ENCODE measurements at regions not wholly inside any gene's neighbourhood (a gene's known extent, or its start where the extent isn't known, plus 50 kb on each side); places are given as distances from the start of the nearest gene placed in this dataset.
"Not testable (repeated sequence)": the region's sequence is repeated elsewhere in the genome, so short reads cannot be mapped to it uniquely, and the experiment has no call there.

DNA sequence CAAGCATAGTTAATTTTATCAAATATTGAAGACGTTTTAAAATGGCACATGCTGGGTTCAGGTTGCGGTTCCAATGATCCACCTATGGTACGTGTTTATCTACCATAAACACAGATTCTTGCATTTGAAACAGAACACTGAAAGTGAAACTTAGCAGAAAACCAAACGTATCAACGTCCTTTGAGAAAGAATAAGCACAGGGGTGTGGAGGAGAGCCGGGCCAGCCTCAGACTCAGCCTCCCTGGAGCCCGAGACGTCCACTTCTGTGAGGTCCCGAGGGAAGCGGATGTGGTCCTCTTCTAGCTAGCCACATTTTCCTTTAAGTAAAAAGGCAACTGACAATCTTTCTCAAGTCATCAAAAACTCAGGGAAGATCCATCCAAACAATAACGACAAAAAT is 195.9 kb downstream of the RTP5 start:
- Histone ChIP-seq H3K36me3 (ENCODE audit: control insufficient read depth, insufficient read depth, low read length) (no peaks in the 10 kb centered on the region), H3K4me1 (ENCODE audit: control insufficient read depth, insufficient read depth, low read length) (peaks cover 12% of the 10 kb centered on the region), H3K27me3 (ENCODE audit: control insufficient read depth, insufficient read depth, low read length) (peaks cover 5% of the 10 kb centered on the region), H3K9me3 (ENCODE audit: control insufficient read depth, insufficient read depth, low read length) (peaks cover 5% of the 10 kb centered on the region), H3K4me3 (ENCODE audit: low read depth, low read length) (no peak overlapping the region), H3K9ac (ENCODE audit: low read depth, low read length) (no peak overlapping the region)

- Histone ChIP-seq H3K4me3 (ENCODE audit: low read depth, low read length) (no peak overlapping the region), H3K36me3 (ENCODE audit: control insufficient read depth, insufficient read depth, low read length) (no peaks in the 10 kb centered on the region), H3K4me1 (ENCODE audit: control insufficient read depth, insufficient read depth, low read length) (peaks cover 7% of the 10 kb centered on the region), H3K9ac (ENCODE audit: low read depth, low read length) (no peak overlapping the region), H3K9me3 (ENCODE audit: control insufficient read depth, insufficient read depth, low read length) (no peaks in the 10 kb centered on the region), H3K27me3 (ENCODE audit: control insufficient read depth, insufficient read depth, low read length) (peaks cover 2% of the 10 kb centered on the region)
Measured at GRCh38 chr2:242069018-242069417, 199.5 kb downstream of the RTP5 start.

DNA sequence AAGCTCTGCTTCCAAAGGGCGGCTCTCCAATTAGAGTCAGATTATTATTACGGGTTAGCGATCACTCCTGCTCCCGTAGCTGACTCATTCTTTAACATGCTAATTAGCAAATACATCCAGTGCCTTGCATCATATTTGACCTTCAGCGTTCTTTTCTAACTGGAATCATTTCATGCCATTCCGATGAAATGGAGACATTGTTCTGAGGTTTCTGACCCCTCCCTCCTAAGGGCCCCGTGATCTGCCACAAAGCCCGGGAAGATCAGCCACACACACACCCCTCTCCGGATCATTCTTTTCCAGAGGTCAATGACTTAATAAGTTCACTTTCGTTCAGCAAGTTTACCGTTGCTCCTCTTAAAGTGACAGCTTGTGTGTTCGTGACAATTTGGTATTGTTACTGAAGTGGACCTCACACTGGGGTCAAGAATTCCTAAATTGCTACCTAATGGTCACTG is 200.4 kb downstream of the RTP5 start:
- H3K4me1 ChIP-seq (ENCODE audit: control insufficient read depth, insufficient read depth, low read length); H3K36me3 ChIP-seq (ENCODE audit: control insufficient read depth, insufficient read depth, low read length); H3K9ac ChIP-seq (ENCODE audit: low read depth, low read length); H3K9me3 ChIP-seq (ENCODE audit: control insufficient read depth, insufficient read depth, low read length); H3K4me3 ChIP-seq (ENCODE audit: low read depth, low read length); H3K27me3 ChIP-seq (ENCODE audit: control insufficient read depth, insufficient read depth, low read length): not testable (repeated sequence)

DNA sequence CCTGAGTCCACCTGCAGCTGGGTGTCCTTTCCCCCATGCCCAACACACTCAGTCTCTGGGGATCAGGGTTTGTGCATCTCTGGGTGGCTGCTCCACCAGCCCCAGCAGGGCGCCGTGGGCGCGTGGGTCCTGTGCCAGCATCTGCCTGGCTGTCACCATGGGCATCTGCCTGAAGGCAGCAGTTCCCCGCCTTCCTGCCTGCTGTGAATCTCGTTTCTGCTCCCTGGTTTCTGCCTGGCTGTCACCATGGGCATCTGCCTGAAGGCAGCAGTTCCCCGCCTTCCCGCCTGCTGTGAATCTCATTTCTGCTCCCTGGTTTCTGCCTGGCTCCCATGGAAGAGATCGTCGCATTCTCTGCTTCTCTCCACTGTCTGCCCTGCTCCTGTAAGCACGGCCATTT is 201.2 kb downstream of the RTP5 start:
- H3K36me3 ChIP-seq (ENCODE audit: control insufficient read depth, insufficient read depth, low read length); H3K9ac ChIP-seq (ENCODE audit: low read depth, low read length); H3K9me3 ChIP-seq (ENCODE audit: control insufficient read depth, insufficient read depth, low read length); H3K4me1 ChIP-seq (ENCODE audit: control insufficient read depth, insufficient read depth, low read length); H3K27me3 ChIP-seq (ENCODE audit: control insufficient read depth, insufficient read depth, low read length); H3K4me3 ChIP-seq (ENCODE audit: low read depth, low read length): not testable (repeated sequence)

- H3K4me1 ChIP-seq (ENCODE audit: control insufficient read depth, insufficient read depth, low read length); H3K4me3 ChIP-seq (ENCODE audit: low read depth, low read length); H3K27me3 ChIP-seq (ENCODE audit: control insufficient read depth, insufficient read depth, low read length); H3K9me3 ChIP-seq (ENCODE audit: control insufficient read depth, insufficient read depth, low read length); H3K9ac ChIP-seq (ENCODE audit: low read depth, low read length); H3K36me3 ChIP-seq (ENCODE audit: control insufficient read depth, insufficient read depth, low read length): not testable (repeated sequence)
Measured at GRCh38 chr2:242071377-242071776, 201.8 kb downstream of the RTP5 start.

DNA sequence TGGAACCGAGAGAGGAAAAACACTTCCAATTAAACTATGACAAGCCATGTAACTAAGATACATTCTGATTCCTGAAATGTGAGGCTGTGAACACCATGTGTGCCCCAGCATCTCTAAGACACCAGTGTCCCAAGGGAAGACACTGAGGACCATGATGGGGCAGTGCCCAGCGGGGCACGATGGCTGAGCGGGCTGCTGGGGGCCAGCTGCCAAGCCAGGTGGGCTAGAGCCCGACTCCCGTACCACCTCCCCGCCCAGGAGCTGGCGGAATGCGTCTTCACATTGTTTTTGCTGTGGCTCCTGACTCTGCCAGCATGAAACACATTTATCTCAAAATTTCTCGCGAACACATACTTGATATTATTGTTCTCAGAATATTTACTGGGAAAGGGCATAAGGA is 202.4 kb downstream of the RTP5 start:
- H3K9ac ChIP-seq (ENCODE audit: low read depth, low read length); H3K27me3 ChIP-seq (ENCODE audit: control insufficient read depth, insufficient read depth, low read length); H3K4me3 ChIP-seq (ENCODE audit: low read depth, low read length); H3K36me3 ChIP-seq (ENCODE audit: control insufficient read depth, insufficient read depth, low read length); H3K4me1 ChIP-seq (ENCODE audit: control insufficient read depth, insufficient read depth, low read length); H3K9me3 ChIP-seq (ENCODE audit: control insufficient read depth, insufficient read depth, low read length): not testable (repeated sequence)

DNA sequence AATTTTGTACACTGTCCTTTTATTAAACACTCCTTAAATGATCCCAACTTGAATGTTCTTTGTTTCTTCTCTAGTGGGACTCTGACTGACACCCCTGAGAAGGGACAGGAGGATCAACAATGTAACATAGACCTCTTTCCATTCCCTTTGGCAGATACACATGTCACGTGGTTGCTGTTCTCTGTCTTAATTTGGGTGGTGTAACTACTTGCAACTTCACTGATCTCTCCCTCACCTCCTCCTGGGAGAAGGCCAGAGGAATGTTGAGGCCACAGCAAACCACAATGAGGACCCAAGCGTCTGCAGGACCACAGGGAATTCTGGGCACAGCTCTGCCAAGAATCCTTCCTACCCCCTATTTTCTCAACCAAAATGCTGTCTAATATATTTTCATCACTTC is 205.6 kb downstream of the RTP5 start:
- H3K9me3 ChIP-seq (ENCODE audit: control insufficient read depth, insufficient read depth, low read length), result no peaks in the 10 kb centered on the region
- H3K36me3 ChIP-seq (ENCODE audit: control insufficient read depth, insufficient read depth, low read length), result no peaks in the 10 kb centered on the region
- H3K27me3 ChIP-seq (ENCODE audit: control insufficient read depth, insufficient read depth, low read length), result peaks cover 2% of the 10 kb centered on the region
- no peak overlapping the region for H3K9ac ChIP-seq (ENCODE audit: low read depth, low read length)
- H3K4me1 ChIP-seq (ENCODE audit: control insufficient read depth, insufficient read depth, low read length), result peaks cover 6% of the 10 kb centered on the region
- no peak overlapping the region for H3K4me3 ChIP-seq (ENCODE audit: low read depth, low read length)

DNA sequence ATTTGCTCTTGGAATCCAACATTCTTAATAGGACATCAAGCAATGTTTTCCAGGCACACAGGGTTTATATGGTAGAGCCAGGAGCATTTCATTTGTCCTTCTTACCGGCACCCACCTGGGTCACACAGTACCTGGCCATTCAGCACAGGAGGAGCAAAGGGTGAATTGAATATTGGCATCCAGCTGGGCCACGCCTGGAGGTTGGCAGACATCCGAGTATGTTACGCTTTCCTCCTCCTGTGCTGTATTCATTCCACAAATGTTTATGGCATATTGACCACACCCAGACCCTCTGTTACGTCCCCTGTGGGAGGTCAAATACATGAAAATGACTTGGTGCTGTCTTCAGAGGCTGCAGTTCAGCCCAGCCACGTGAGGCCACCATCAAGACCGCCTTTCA is 206.2 kb downstream of the RTP5 start:
- Histone ChIP-seq H3K4me3 (ENCODE audit: low read depth, low read length) (no peak overlapping the region), H3K9me3 (ENCODE audit: control insufficient read depth, insufficient read depth, low read length) (no peaks in the 10 kb centered on the region), H3K4me1 (ENCODE audit: control insufficient read depth, insufficient read depth, low read length) (peaks cover 6% of the 10 kb centered on the region), H3K36me3 (ENCODE audit: control insufficient read depth, insufficient read depth, low read length) (no peaks in the 10 kb centered on the region), H3K27me3 (ENCODE audit: control insufficient read depth, insufficient read depth, low read length) (peaks cover 2% of the 10 kb centered on the region), H3K9ac (ENCODE audit: low read depth, low read length) (no peak overlapping the region)

DNA sequence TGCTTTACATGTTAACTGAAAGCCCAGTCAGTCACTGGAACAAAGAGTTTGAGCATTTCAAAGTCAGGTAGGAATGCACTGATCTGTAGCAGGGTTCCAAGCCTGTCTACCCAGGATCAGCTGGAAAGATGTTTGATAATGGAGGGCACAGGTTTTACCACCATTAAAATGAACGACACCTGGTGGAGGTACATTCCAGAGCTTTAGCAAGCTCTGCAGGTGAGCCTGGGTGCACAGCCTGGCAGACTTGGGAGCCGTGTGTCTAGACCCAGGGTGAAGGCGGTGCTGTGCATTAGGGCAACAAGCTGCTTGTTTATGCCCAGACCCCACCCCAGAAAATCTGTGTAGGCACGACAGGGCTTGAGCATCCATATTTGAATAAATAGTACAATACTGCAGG is 206.7 kb downstream of the RTP5 start:
- H3K4me3 ChIP-seq (ENCODE audit: low read depth, low read length); H3K9ac ChIP-seq (ENCODE audit: low read depth, low read length); H3K4me1 ChIP-seq (ENCODE audit: control insufficient read depth, insufficient read depth, low read length); H3K36me3 ChIP-seq (ENCODE audit: control insufficient read depth, insufficient read depth, low read length); H3K27me3 ChIP-seq (ENCODE audit: control insufficient read depth, insufficient read depth, low read length); H3K9me3 ChIP-seq (ENCODE audit: control insufficient read depth, insufficient read depth, low read length): not testable (repeated sequence)

DNA sequence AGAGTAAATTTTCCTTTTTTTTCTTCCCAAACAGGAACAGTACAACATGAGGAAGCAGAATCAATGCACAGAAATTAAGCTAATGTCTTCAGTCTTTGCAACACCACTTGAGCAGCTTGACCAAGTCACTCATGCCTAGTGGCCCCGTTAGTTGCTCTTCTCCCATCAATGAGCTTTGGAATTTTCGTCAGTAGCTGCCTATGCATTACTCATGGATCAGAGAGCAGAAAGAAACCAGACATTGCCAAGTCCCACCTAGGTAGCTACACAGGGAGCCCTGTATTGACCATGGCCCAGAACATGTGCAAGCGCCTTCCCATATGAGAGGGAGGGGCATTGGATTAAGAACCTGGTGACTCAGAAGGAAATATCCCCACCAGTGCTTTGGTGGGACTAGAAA is 208.9 kb downstream of the RTP5 start:
- not testable (repeated sequence) for H3K9me3 ChIP-seq (ENCODE audit: control insufficient read depth, insufficient read depth, low read length); H3K4me3 ChIP-seq (ENCODE audit: low read depth, low read length); H3K27me3 ChIP-seq (ENCODE audit: control insufficient read depth, insufficient read depth, low read length); H3K4me1 ChIP-seq (ENCODE audit: control insufficient read depth, insufficient read depth, low read length); H3K9ac ChIP-seq (ENCODE audit: low read depth, low read length); H3K36me3 ChIP-seq (ENCODE audit: control insufficient read depth, insufficient read depth, low read length)

- not testable (repeated sequence) for H3K27me3 ChIP-seq (ENCODE audit: control insufficient read depth, insufficient read depth, low read length); H3K9me3 ChIP-seq (ENCODE audit: control insufficient read depth, insufficient read depth, low read length); H3K4me3 ChIP-seq (ENCODE audit: low read depth, low read length); H3K9ac ChIP-seq (ENCODE audit: low read depth, low read length); H3K36me3 ChIP-seq (ENCODE audit: control insufficient read depth, insufficient read depth, low read length); H3K4me1 ChIP-seq (ENCODE audit: control insufficient read depth, insufficient read depth, low read length)
Measured at GRCh38 chr2:242079792-242080191, 210.3 kb downstream of the RTP5 start.

DNA sequence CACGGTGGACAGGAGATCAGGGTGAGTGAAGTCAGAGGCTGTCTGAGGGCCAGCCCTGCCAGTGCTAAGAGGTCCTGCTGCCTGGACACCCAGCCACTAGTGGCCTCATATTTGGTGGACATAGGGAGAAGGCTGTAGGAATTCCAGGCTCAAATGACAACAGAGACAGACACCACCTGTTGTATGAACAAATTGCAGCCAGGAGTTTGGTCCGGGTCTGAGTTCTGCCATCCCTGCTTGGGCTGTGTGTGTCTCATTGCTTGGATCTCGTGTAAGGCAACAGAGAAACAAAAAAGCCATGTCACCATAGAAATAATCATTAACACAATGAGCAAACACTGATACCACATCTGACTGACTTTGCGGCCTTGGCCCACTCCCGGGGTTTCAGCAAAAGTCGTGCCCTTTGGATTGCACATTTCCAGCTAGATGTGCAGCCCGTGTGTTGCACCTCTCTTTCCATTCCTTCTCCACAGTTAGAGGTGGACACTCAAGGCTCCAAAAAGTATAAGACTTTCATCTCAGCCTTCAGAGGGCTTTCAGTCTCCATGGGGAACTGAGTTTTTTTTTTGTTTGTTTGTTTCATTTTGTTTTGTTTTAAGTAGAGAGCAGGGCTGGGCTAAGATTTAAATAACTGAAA is 211.2 kb downstream of the RTP5 start:
- not testable (repeated sequence) for H3K4me3 ChIP-seq (ENCODE audit: low read depth, low read length); H3K9me3 ChIP-seq (ENCODE audit: control insufficient read depth, insufficient read depth, low read length); H3K36me3 ChIP-seq (ENCODE audit: control insufficient read depth, insufficient read depth, low read length); H3K4me1 ChIP-seq (ENCODE audit: control insufficient read depth, insufficient read depth, low read length); H3K27me3 ChIP-seq (ENCODE audit: control insufficient read depth, insufficient read depth, low read length); H3K9ac ChIP-seq (ENCODE audit: low read depth, low read length)

- not testable (repeated sequence) for H3K4me1 ChIP-seq (ENCODE audit: control insufficient read depth, insufficient read depth, low read length); H3K36me3 ChIP-seq (ENCODE audit: control insufficient read depth, insufficient read depth, low read length); H3K4me3 ChIP-seq (ENCODE audit: low read depth, low read length); H3K9ac ChIP-seq (ENCODE audit: low read depth, low read length); H3K9me3 ChIP-seq (ENCODE audit: control insufficient read depth, insufficient read depth, low read length)
- peaks cover 14% of the 10 kb centered on the region for H3K27me3 ChIP-seq (ENCODE audit: control insufficient read depth, insufficient read depth, low read length)
Measured at GRCh38 chr2:242084034-242084433, 214.5 kb downstream of the RTP5 start.
